ENCODE measurements at regions not wholly inside any gene's neighbourhood (a gene's known extent, or its start where the extent isn't known, plus 50 kb on each side); places are given as distances from the start of the nearest gene placed in this dataset.

GRCh38 chr14:42792166-42792565 is 1185.5 kb downstream of the LRFN5 start:
- TF ChIP-seq, protein P1, sequence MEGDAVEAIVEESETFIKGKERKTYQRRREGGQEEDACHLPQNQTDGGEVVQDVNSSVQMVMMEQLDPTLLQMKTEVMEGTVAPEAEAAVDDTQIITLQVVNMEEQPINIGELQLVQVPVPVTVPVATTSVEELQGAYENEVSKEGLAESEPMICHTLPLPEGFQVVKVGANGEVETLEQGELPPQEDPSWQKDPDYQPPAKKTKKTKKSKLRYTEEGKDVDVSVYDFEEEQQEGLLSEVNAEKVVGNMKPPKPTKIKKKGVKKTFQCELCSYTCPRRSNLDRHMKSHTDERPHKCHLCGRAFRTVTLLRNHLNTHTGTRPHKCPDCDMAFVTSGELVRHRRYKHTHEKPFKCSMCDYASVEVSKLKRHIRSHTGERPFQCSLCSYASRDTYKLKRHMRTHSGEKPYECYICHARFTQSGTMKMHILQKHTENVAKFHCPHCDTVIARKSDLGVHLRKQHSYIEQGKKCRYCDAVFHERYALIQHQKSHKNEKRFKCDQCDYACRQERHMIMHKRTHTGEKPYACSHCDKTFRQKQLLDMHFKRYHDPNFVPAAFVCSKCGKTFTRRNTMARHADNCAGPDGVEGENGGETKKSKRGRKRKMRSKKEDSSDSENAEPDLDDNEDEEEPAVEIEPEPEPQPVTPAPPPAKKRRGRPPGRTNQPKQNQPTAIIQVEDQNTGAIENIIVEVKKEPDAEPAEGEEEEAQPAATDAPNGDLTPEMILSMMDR (IDR thresholded peaks at IDR 0.05): no peak
- no peak for TF ChIP-seq POLR2A (IDR thresholded peaks at IDR 0.05)
